Central memory CD8-positive, alpha-beta T cell (primary cell): ENCODE measurements at regions not wholly inside any gene's neighbourhood (a gene's known extent, or its start where the extent isn't known, plus 50 kb on each side); places are given as distances from the start of the nearest gene placed in this dataset.

Experiments used
- ATAC-seq: fragments of 150-1000 bp; cut with Tn5 transposase; replicated peaks from 2 replicates; pipeline ENCODE4 v1.10.0; 2022; ENCODE audit warnings: mild to moderate bottlenecking, moderate FRiP score, moderate number of reproducible peaks; ENCODE audit not compliant: poor library complexity, severe bottlenecking; ENCODE audit errors: extremely low read depth
- DNase-seq, 2 donors: peaks; one replicate each; pipeline ENCODE4 v3.0.0; 2021; ENCODE audit warnings: low spot score in 2 of 2
- H3K27ac Mint-ChIP-seq: one replicate; pipeline ENCODE4 v1.8.0; 2022; ENCODE audit warnings: low read depth, mild to moderate bottlenecking, moderate library complexity, mixed read lengths
- H3K27me3 Mint-ChIP-seq: one replicate; pipeline ENCODE4 v1.8.0; 2022; ENCODE audit warnings: mixed read lengths
- H3K36me3 Mint-ChIP-seq: one replicate; pipeline ENCODE4 v1.8.0; 2022; ENCODE audit warnings: mild to moderate bottlenecking, moderate library complexity, mixed read lengths; ENCODE audit not compliant: insufficient read depth
- H3K4me1 Mint-ChIP-seq: one replicate; pipeline ENCODE4 v1.8.0; 2022; ENCODE audit warnings: mixed read lengths
- H3K4me3 Mint-ChIP-seq: one replicate; pipeline ENCODE4 v1.8.0; 2022; ENCODE audit warnings: mild to moderate bottlenecking, moderate library complexity, mixed read lengths
- H3K9me3 Mint-ChIP-seq: one replicate; pipeline ENCODE4 v1.8.0; 2022; ENCODE audit warnings: mixed read lengths

DNA sequence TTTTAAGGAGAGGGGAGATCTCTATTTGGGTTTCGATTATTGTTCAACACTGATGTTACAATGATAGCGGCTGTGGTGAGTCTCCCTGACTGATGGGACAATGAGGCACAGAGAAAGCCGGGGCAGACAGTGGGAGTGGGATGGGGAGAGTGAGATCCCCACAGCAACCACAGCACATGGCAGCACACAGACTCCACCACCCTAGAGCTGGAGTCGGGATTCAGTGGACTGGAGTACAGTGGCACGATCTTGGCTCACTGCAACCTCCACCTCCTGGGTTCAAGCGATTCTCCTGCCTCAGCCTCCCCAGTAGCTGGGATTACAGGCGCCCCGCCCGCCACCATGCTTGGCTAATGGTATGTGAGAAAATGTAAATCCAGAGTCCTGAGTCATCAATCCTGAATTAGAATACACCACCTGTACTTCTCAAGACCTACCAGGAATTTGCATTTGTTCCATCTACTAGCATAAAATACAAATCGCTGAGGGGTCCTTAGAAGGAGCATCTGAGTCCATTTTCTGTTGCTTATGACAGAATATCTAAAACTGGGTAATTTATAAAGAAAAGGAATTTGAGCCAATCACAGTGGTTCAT lies 125.8 kb downstream of the TOMM20 start:
- no peaks in the 10 kb centered on the region for H3K36me3 Mint-ChIP-seq
- peaks cover 7% of the 10 kb centered on the region for H3K4me1 Mint-ChIP-seq
- H3K27me3 Mint-ChIP-seq = no peaks in the 10 kb centered on the region
- H3K27ac Mint-ChIP-seq = no peak overlapping the region
- ATAC-seq (no peak), DNase-seq (no peak)
- H3K9me3 Mint-ChIP-seq = no peaks in the 10 kb centered on the region
- H3K4me3 Mint-ChIP-seq = no peak overlapping the region

DNA sequence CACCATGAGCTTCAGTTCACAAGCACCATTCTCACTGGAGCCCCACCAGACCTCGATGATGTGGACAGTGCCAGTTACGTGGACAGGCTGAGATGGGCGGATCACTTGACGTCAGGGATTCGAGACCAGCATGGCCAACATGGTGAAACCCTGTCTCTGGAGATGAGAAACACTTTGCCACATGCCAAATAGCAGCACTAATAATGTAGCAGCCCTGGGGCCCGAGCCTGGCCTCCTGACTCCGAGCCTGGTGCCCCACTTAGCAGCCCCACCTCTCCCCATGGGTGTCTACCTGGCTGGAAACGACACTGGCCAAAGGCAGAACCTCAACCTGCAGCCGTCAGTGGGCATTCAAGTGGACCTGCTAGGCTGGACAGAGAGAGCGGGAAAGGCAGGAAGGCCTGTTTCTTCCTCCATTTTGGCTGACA lies 129.1 kb downstream of the TOMM20 start:
- Mint-ChIP-seq H3K4me1 (no peaks in the 10 kb centered on the region), H3K4me3 (no peak overlapping the region), H3K27ac (no peak overlapping the region), H3K27me3 (no peaks in the 10 kb centered on the region), H3K9me3 (no peaks in the 10 kb centered on the region), H3K36me3 (no peaks in the 10 kb centered on the region)
- no peak for ATAC-seq
- DNase-seq = no peak

DNA sequence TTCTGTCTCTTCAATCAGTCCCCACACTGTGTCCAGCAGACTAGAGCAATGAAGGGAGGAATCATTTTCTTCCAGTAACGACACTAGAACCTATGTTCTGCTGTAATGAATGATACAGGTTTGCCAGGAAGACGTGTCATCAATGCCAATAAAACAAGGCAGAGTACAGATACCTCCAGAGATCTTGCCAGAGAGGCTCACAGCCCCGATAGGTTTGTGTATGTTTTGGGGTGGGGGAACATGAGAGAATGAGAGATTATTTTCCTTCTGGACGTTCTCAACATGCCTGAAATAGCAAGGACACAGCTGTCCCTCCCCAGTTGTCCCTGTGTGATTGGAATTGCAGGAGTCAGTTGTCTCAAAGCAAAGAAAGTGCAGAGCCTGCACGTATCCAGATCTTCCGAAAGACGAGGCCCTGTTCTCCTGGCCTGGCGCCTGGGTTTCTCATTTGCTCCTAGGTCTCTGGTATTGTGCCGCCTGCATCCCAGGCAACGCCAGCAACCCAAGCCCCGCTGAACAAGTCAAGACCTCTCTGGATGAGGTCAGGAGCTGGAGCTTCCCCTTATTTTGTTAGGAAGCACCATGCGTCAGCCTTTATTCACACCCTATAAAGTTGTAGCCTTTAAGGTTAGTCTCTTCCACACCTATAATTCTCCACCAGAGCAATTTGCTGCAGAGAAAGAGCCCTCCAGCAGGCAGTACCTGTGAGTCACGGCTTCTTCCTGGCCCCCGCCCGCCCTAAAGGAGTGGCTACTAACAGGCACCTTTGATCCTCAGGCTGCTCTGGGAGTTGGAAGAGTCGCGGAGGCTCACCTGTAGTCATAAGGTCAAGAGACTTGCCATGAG lies 130.5 kb downstream of the TOMM20 start:
- no peak overlapping the region for H3K4me3 Mint-ChIP-seq
- no peak for DNase-seq
- H3K27ac Mint-ChIP-seq = peak overlapping the region; percentile 23
- H3K9me3 Mint-ChIP-seq = no peaks in the 10 kb centered on the region
- H3K36me3 Mint-ChIP-seq = no peaks in the 10 kb centered on the region
- no peak for ATAC-seq
- H3K4me1 Mint-ChIP-seq = no peaks in the 10 kb centered on the region
- no peaks in the 10 kb centered on the region for H3K27me3 Mint-ChIP-seq

DNA sequence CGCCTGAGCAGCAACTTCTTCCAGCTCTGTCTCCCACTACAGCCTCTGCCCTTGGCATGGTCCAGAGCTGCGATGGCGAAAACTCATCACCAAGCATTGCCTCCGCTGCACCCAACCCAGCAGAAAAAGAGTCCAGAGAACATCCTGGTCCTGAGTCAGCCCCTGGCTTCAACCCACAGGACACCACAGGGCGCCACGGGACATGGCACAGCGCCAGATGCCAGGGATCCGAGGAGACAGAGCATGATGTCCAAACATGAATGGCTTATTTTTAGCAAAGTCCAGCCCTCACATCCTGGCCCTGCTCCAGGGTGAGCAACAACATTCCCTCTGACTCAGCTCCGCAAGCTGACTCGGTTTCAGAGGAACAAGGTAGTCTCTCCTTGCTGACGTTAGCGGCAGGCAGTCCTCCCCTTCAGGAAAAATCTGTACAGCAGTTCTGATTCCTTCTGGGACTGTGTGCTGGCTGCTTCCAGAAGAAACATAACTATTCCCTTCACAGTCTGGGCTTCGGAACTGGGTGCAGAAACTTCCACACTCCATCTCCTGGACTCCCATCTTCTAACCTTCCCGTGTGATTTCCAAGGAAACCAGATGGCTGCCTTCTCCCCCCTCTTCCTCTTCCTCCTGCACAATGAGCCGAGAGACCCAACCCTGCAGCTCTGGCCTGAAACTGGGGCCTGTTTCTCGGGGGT lies 131.3 kb downstream of the TOMM20 start:
- no peak overlapping the region for H3K4me3 Mint-ChIP-seq
- no peak for DNase-seq
- peak overlapping the region; percentile 23 for H3K27ac Mint-ChIP-seq
- H3K36me3 Mint-ChIP-seq = no peaks in the 10 kb centered on the region
- no peak for ATAC-seq
- no peaks in the 10 kb centered on the region for H3K9me3 Mint-ChIP-seq
- H3K27me3 Mint-ChIP-seq = no peaks in the 10 kb centered on the region
- no peaks in the 10 kb centered on the region for H3K4me1 Mint-ChIP-seq

DNA sequence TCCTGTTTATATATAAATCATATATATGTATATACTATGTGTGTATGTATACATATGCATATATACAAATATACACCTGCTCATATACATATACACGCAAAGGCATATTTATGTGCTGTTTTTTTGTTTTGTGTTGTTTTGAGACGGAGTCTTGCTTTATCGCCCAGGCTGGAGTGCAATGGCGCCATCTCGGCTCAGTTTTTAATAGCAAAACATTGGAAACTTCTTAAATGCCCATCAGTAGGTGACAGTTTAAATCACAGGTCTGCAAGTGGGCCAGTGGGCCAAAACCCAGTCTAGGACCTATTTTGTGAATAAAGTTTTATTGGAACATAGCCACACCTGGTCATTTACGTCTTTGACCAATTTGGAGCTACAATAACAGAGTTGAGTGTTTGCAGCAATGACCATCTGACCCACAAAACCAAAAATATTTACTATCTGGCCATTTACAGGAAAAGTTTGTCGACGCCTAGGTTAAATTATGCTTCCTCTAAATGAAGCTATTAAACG lies 132.3 kb downstream of the TOMM20 start:
- H3K36me3 Mint-ChIP-seq = no peaks in the 10 kb centered on the region

DNA sequence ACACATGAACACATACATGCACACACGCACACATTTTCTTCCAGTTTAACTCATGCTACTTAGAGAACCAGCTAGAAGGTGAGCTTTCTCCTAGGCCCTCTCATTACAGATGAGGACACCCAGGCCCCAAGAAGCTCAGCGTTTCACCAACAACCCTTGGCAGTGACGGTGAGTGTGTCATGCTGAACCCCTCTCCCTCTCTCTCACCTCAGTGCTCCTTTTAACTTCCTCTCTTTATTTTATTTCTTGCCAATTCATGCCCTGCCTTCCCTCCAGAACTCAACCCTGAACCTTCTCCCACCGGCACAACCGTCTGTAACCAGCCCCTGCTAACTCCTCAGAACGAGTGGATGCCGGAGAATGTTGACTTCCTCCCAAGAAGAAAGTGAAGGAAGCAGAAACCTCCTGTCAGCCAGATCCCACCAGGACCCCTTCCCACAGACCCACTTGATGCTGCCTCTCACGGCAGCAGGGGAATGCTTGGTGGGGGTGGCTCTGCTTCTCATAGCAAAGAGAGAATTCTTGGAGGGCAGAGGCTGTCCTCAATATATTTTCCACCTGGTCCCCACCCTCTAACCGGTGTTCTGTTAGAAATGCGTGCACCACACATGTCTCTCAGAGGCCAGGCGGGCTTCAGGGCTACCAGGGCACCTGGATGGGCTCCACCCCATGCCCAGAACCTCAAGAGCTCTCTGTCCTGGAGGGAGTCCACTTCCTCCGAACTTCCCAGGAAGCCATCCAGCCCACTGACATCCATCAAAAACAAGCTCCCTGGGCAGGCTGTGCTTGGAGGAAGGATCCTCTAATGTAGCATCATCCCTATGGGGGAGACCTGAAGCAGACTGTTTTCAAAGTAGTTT lies 134.0 kb downstream of the TOMM20 start:
- Mint-ChIP-seq H3K27ac (no peak overlapping the region), H3K27me3 (no peaks in the 10 kb centered on the region), H3K4me1 (peaks cover 8% of the 10 kb centered on the region), H3K9me3 (no peaks in the 10 kb centered on the region), H3K4me3 (no peak overlapping the region), H3K36me3 (no peaks in the 10 kb centered on the region)
- no peak for DNase-seq
- no peak for ATAC-seq

More for the DNA sequence above, 132.3 kb downstream of the TOMM20 start:
- no peaks in the 10 kb centered on the region for H3K27me3 Mint-ChIP-seq
- DNase-seq (no peak), ATAC-seq (no peak)
- peaks cover 1% of the 10 kb centered on the region for H3K4me1 Mint-ChIP-seq
- H3K4me3 Mint-ChIP-seq = no peak overlapping the region
- no peaks in the 10 kb centered on the region for H3K9me3 Mint-ChIP-seq
- H3K27ac Mint-ChIP-seq = no peak overlapping the region

DNA sequence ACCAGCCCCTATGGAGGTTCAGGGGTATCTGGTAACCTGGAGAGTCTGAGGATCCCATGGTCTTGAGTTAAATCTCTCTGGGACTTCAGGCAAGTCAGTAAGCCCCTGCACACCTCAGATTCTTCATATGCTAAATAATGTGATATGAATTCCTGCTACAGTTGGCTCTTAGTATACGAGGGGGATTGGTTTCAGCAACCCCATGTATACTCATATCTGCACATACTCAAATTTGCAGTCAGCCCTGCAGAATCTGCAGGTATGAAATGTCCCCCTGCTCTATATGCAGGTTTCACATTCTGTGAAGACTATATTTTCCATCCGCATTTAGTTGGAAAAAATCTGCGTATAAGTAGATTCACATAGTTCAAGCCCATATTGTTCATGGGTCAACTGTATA lies 136.6 kb downstream of the TOMM20 start:
- ATAC-seq (no peak), DNase-seq (no peak)
- Mint-ChIP-seq H3K36me3 (no peaks in the 10 kb centered on the region), H3K4me1 (peaks cover 14% of the 10 kb centered on the region), H3K27me3 (no peaks in the 10 kb centered on the region), H3K27ac (no peak overlapping the region), H3K4me3 (no peak overlapping the region), H3K9me3 (no peaks in the 10 kb centered on the region)

DNA sequence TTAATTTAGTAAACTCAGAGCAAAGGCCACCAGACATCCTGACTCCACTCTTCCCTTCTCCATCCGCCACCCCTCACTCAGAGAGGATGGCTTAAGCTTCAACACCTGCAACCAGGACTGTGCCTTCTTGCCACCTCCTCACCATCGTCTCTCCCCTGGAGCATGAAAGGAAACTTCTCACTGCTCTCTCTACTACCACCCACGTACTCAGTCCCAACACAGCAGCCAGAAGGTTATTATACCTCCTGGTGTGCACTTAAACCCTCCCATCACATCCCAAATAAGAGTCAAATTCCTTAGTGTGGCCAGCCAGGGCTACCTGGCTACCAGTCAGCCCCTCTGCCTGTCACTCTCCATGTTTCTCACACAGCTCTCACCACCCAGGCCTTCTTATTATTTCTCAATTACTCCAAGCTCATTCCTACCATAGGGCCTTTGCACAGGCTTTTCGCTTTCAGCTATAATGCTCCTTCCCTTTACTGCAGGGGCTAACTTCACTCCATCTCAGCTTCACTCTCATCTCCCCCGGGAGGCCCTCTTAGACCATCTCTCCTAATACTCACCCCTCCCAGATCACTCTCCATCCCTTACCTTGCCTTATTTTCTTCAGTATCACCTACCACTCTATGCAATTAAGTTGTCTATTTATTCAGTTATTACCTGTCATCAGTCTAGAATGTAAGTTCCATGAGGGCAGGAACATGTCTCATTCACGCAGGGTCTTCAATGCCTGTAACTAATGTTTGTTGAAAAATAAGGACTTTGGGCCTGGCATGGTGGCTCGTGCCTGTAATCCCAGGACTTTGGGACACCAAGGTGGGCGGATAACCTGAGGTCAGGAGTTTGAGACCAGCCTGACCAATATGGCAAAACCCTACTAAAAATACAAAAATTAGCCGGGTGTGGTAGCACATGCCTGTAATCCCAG lies 137.5 kb downstream of the TOMM20 start:
- H3K27ac Mint-ChIP-seq = peak overlapping the region; percentile 1
- no peaks in the 10 kb centered on the region for H3K9me3 Mint-ChIP-seq
- H3K4me1 Mint-ChIP-seq = peaks cover 19% of the 10 kb centered on the region
- no peaks in the 10 kb centered on the region for H3K36me3 Mint-ChIP-seq
- no peak overlapping the region for H3K4me3 Mint-ChIP-seq
- ATAC-seq = no peak
- no peak for DNase-seq
- no peaks in the 10 kb centered on the region for H3K27me3 Mint-ChIP-seq

DNA sequence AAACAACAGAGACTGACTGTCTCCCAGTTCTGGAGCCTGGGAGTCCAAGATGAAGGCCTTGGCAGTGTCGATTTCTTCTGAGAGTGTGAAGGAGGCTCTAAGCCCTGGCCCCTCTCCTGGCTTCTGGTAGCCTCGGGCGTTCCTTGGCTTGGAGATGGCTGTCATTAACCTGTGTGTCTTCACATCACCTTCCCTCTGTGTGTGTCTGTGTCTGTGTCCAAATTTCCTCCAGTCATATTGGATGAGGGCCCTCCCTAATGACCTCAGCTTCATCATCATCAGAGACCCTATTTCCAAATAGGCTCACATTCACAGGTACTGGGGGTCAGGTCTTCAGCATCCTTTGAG lies 138.3 kb downstream of the TOMM20 start:
- DNase-seq (no peak), ATAC-seq (no peak)
- H3K4me1 Mint-ChIP-seq = peaks cover 19% of the 10 kb centered on the region
- no peak overlapping the region for H3K4me3 Mint-ChIP-seq
- H3K27ac Mint-ChIP-seq = peak overlapping the region; percentile 1
- H3K9me3 Mint-ChIP-seq = no peaks in the 10 kb centered on the region
- no peaks in the 10 kb centered on the region for H3K36me3 Mint-ChIP-seq
- H3K27me3 Mint-ChIP-seq = no peaks in the 10 kb centered on the region

DNA sequence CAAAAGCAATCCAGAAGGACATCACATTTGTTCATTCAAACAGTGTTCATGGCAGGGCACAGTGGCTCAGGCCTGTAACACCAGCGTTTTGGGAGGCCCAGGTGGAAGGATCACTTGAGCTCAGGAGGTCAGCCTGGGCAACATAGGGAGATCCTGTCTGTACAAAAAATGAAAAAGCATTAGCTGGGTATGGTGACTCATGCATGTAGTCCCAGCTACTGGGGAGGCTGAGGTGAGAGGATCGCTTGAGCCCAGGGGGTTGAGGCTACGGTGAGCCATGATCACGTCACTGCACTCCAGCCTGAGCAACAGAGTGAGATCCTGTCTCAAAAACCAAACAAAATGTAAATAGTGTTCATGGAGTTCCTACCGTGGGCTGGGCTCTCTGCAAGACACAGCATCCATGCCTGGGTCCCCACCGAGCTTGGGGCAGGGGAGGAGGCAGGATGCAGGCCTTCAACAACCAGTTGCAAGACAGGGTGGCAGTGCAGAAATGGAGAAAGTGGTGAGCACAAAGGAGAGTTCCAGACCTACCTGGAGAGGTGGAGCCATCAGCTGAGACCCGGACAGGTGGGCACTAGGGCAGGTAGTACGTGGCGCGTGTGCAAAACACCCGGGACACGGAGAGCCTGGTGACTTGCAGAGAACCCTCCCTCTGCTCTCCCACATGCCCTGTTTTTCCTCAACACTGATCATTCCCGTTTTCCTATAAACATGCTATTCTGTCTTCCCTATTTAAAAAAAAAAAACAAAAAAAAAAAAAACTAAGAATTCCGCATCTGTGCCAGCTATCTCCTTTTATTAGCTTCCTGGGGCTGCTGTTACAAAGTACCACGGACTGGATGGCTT lies 138.9 kb downstream of the TOMM20 start:
- Mint-ChIP-seq H3K4me3 (no peak overlapping the region), H3K27ac (no peak overlapping the region), H3K4me1 (peaks cover 19% of the 10 kb centered on the region), H3K36me3 (no peaks in the 10 kb centered on the region), H3K27me3 (no peaks in the 10 kb centered on the region), H3K9me3 (no peaks in the 10 kb centered on the region)
- ATAC-seq (no peak), DNase-seq (no peak)

DNA sequence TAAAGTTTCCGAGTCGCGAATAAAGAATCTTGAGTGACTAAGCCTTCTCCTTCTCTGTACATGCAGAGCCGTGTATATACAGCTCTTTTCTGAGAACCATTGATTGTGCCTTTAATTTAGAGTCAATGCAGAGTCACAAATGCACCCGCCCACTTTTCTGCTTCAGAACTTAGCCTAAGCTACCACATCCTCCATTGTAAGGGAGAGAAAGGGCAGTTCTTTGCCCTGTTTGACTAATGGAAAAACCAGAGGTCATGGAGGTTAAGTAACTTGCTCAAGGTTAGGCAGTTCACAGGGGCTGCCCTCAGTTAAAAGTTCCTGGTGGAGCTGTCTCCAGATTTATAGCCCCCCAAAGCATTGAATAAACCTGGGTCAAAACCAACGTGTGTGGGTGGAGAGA lies 139.6 kb downstream of the TOMM20 start:
- Mint-ChIP-seq H3K36me3 (no peaks in the 10 kb centered on the region), H3K4me1 (peaks cover 23% of the 10 kb centered on the region), H3K4me3 (no peak overlapping the region), H3K27ac (no peak overlapping the region), H3K9me3 (no peaks in the 10 kb centered on the region), H3K27me3 (no peaks in the 10 kb centered on the region)
- DNase-seq (no peak), ATAC-seq (no peak)
